Mesenchymal stem cell (in vitro differentiated cells and primary cell): ENCODE measurements at regions not wholly inside any gene's neighbourhood (a gene's known extent, or its start where the extent isn't known, plus 50 kb on each side); places are given as distances from the start of the nearest gene placed in this dataset.
"Not testable (repeated sequence)": the region's sequence is repeated elsewhere in the genome, so short reads cannot be mapped to it uniquely, and the experiment has no call there.

Source experiments
- DNase-seq: peaks from one replicate; pipeline ENCODE4 v3.0.0-alpha.2; 2013
- H2AFZ ChIP-seq: one replicate; pipeline ENCODE4 v1.6.1; 2013; ENCODE audit warnings: low read depth, mild to moderate bottlenecking, control low read depth, inconsistent platforms, low read length, moderate library complexity
- H2AK5ac ChIP-seq: 2 replicates; pipeline ENCODE4 v1.6.1; 2013; ENCODE audit warnings: low read length, moderate library complexity, mild to moderate bottlenecking, inconsistent platforms; ENCODE audit not compliant: severe bottlenecking
- H2BK120ac ChIP-seq: one replicate; pipeline ENCODE4 v1.6.1; 2013; ENCODE audit warnings: low read depth, mild to moderate bottlenecking, inconsistent platforms, low read length, moderate library complexity
- H2BK12ac ChIP-seq, 2 experiments: one replicate each; pipeline ENCODE4 v1.6.1; 2013; ENCODE audit warnings: inconsistent platforms in 2 of 2, low read length in 2 of 2, mild to moderate bottlenecking in 2 of 2, moderate library complexity in 2 of 2, control low read depth in 1 of 2
- H2BK15ac ChIP-seq: one replicate; pipeline ENCODE4 v1.6.1; 2013; ENCODE audit warnings: mild to moderate bottlenecking, low read depth, inconsistent platforms; ENCODE audit not compliant: poor library complexity, severe bottlenecking
- H2BK5ac ChIP-seq: 2 replicates; pipeline ENCODE4 v1.6.1; 2013; ENCODE audit warnings: low read depth, mild to moderate bottlenecking, low read length, control low read depth, inconsistent platforms; ENCODE audit not compliant: poor library complexity, severe bottlenecking
- H3K14ac ChIP-seq, 2 experiments: one replicate each; pipeline ENCODE4 v1.6.1; 2013; ENCODE audit warnings: inconsistent platforms in 2 of 2, low read length in 2 of 2, control low read depth in 1 of 2, mild to moderate bottlenecking in 1 of 2, moderate library complexity in 1 of 2
- H3K18ac ChIP-seq, 2 experiments: one replicate each; pipeline ENCODE4 v1.6.1; 2013; ENCODE audit warnings: inconsistent platforms in 2 of 2, low read length in 2 of 2, control low read depth in 1 of 2, low read depth in 1 of 2, mild to moderate bottlenecking in 1 of 2
- H3K23ac ChIP-seq, 2 experiments: one replicate each; pipeline ENCODE4 v1.6.1; 2013; ENCODE audit warnings: inconsistent platforms in 2 of 2, low read length in 2 of 2, mild to moderate bottlenecking in 2 of 2, moderate library complexity in 2 of 2, control low read depth in 1 of 2
- H3K27ac ChIP-seq: 2 replicates; pipeline ENCODE4 v1.5.1; 2013; ENCODE audit warnings: mild to moderate bottlenecking, moderate library complexity, low read length, control low read depth, inconsistent platforms; ENCODE audit not compliant: poor library complexity, severe bottlenecking
- H3K27me3 ChIP-seq, 2 experiments: 2 replicates each; pipeline versions ENCODE4 v1.6.1 to v1.7.0; 2013; ENCODE audit warnings: low read length in 2 of 2, mild to moderate bottlenecking in 2 of 2, moderate library complexity in 2 of 2, control low read depth in 1 of 2, inconsistent platforms in 1 of 2; ENCODE audit not compliant: control insufficient read depth in 1 of 2, insufficient read depth in 1 of 2
- H3K36me3 ChIP-seq, 2 experiments: 2 replicates each; pipeline versions ENCODE4 v1.6.1 to v1.7.0; 2013; ENCODE audit warnings: low read length in 2 of 2, control low read depth in 1 of 2, inconsistent platforms in 1 of 2, low read depth in 1 of 2, mild to moderate bottlenecking in 1 of 2; ENCODE audit not compliant: insufficient read depth in 2 of 2, control insufficient read depth in 1 of 2
- H3K4ac ChIP-seq, 2 experiments: one replicate each; pipeline ENCODE4 v1.6.1; 2013; ENCODE audit warnings: inconsistent platforms in 2 of 2, low read length in 2 of 2, mild to moderate bottlenecking in 2 of 2, moderate library complexity in 2 of 2, control low read depth in 1 of 2, low read depth in 1 of 2
- H3K4me1 ChIP-seq: 2 replicates; pipeline ENCODE4 v1.6.1; 2013; ENCODE audit warnings: low read depth, low read length, control low read depth; ENCODE audit not compliant: control insufficient read depth, insufficient read depth
- H3K4me2 ChIP-seq: 2 replicates; pipeline ENCODE4 v1.6.1; 2013; ENCODE audit warnings: low read length, mild to moderate bottlenecking, inconsistent platforms; ENCODE audit not compliant: poor library complexity, severe bottlenecking
- H3K4me3 ChIP-seq, 2 experiments: 2 replicates each; pipeline versions ENCODE4 v1.5.1 to v1.7.0; 2013; ENCODE audit warnings: low read length in 2 of 2, mild to moderate bottlenecking in 2 of 2, control low read depth in 1 of 2, low read depth in 1 of 2; ENCODE audit not compliant: insufficient read depth in 1 of 2
- H3K79me1 ChIP-seq: replicated peaks from 2 replicates; pipeline ENCODE4 v1.6.1; 2013; ENCODE audit warnings: mild to moderate bottlenecking, control low read depth, low read length, inconsistent platforms; ENCODE audit not compliant: poor library complexity, severe bottlenecking
- H3K9ac ChIP-seq: 2 replicates; pipeline ENCODE4 v1.7.0; 2013; ENCODE audit warnings: mild to moderate bottlenecking, low read length, moderate library complexity
- H3K9me3 ChIP-seq: 2 replicates; pipeline ENCODE4 v1.7.0; 2013; ENCODE audit warnings: mild to moderate bottlenecking, low read length; ENCODE audit not compliant: control insufficient read depth
- H4K8ac ChIP-seq: one replicate; pipeline ENCODE4 v1.6.1; 2013; ENCODE audit warnings: inconsistent platforms, mild to moderate bottlenecking, low read length, moderate library complexity
- H4K91ac ChIP-seq: one replicate; pipeline ENCODE4 v1.6.1; 2013; ENCODE audit warnings: mild to moderate bottlenecking, low read length, inconsistent platforms
- WGBS: methylation state at CpG from one replicate; pipeline ENCODE4 v1.1.7; 2013; ENCODE audit warnings: mixed read lengths; 5-methylcytosine and 5-hydroxymethylcytosine counted together

DNA sequence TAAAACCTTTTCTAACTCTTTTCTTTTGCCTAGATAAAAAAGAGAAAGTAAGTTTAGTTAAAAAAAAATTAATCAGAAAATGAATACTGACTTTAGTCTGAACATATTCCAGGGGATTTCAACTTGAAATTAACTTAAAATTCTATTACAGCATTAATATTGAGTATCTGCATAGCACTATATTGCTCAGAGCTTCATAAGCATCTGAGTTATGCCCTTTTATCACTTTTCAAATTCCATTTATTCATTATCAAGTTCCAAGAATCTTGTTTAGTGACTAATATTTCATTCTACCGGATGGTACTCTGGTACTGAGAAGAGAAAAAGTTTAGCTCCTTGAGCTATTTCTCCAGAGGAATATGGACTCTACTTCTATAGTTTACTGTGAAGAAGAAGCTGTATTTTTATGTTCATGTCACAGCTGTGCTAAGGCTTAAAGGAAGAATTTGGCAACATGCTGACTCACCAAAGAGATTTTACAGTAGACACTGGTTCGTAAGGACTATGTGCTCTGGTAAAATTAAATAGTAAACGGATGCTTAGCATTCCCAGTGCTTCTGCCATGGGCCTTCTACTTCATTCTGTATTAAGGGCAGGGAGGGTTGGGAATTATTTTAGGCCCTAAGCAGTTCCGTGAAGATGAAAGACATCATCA is 285.2 kb upstream of the SEMA6A start:
- peaks cover 0 to 6% of the 10 kb centered on the region in 2 experiments for H3K27me3 ChIP-seq
- no peak overlapping the region for H2BK15ac ChIP-seq
- H3K18ac ChIP-seq: no peak overlapping the region
- no peak overlapping the region for H3K9ac ChIP-seq
- no peaks in the 10 kb centered on the region for H3K36me3 ChIP-seq
- H2AK5ac ChIP-seq: no peak overlapping the region
- no peak overlapping the region for H2BK12ac ChIP-seq
- H3K79me1 ChIP-seq: no peaks in the 10 kb centered on the region
- no peak overlapping the region for H2BK5ac ChIP-seq
- H2BK120ac ChIP-seq: no peak overlapping the region
- H3K4me1 ChIP-seq: peaks cover 2% of the 10 kb centered on the region
- no peak overlapping the region for H3K4me2 ChIP-seq
- 52% methylated on average over 3 of the region's 4 CpGs for WGBS
- no peak overlapping the region for H3K14ac ChIP-seq
- no peak overlapping the region for H3K4me3 ChIP-seq
- H4K8ac ChIP-seq: no peak overlapping the region
- H3K23ac ChIP-seq: no peak overlapping the region
- no peaks in the 10 kb centered on the region for H3K9me3 ChIP-seq
- no peak overlapping the region for H2AFZ ChIP-seq
- no peak overlapping the region for H4K91ac ChIP-seq
- peak; percentile 77 for DNase-seq
- no peak overlapping the region for H3K27ac ChIP-seq
- H3K4ac ChIP-seq: no peak overlapping the region

DNA sequence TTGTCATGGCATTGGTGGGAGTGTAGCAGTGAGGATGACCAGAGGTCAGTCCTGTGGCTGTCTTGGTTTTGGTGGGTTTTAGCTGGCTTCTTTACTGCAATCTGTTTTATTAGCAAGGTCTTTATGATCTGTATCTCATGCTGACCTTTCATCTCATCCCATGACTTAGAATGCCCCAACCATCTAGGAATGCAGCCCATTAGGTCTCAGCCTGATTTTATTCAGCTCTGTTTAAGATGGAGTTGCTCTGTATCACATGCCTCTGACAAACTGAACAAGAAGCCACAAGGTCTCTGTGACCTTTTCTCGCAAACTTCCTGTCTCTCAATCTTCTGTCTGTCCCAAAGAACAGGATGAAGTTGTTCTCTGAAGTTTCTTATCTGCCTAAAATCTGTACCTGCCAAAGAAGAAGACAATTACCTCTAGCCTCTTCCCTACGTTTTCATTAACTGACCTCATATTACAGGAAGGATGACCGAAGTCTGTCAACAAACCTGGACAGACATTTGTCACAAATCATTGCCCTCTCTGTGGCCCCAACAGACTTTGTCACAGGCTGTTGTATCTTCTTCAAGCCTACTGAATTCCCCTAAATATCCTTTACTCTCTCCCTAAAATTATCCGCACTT is 284.2 kb upstream of the SEMA6A start:
- no peak overlapping the region for H2AFZ ChIP-seq
- H3K27me3 ChIP-seq: peaks cover 0 to 3% of the 10 kb centered on the region in 2 experiments

DNA sequence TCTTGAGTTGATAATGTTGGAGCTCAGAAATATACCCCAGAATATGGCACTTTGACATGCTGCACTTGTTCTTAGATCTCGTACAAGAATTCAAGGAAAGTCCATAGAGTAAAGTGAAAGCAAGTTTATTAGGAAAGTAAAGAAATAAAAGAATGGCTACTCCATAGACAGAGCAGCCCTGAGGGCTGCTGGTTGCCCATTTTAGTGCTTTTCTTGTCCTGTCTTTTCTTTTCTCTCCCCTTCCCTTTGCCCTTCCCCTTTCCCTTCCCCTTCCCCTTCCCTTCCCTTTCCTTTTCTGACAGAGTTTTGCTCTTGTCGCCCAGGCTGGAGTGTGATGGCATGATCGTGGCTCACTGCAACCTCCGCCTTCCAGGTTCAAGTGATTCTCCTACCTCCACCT is 283.4 kb upstream of the SEMA6A start:
- DNase-seq, H2BK15ac ChIP-seq: not testable (repeated sequence)
- peak overlapping the region; percentile 55 for H4K8ac ChIP-seq

More for the DNA sequence above, 284.2 kb upstream of the SEMA6A start:
- Histone ChIP-seq H3K4ac (no peak overlapping the region), H2BK5ac (no peak overlapping the region), H3K79me1 (no peaks in the 10 kb centered on the region), H3K18ac (no peak overlapping the region), H3K27ac (no peak overlapping the region), H2BK120ac (no peak overlapping the region), H3K14ac (no peak overlapping the region), H3K9ac (no peak overlapping the region), H4K91ac (no peak overlapping the region), H3K9me3 (no peaks in the 10 kb centered on the region), H3K36me3 (no peaks in the 10 kb centered on the region), H3K4me1 (peaks cover 2% of the 10 kb centered on the region), H2BK15ac (no peak overlapping the region), H3K4me2 (no peak overlapping the region), H3K23ac (no peak overlapping the region), H2AK5ac (no peak overlapping the region), H2BK12ac (no peak overlapping the region), H4K8ac (no peak overlapping the region), H3K4me3 (no peak overlapping the region)
- 61% methylated on average over 3 of the region's 4 CpGs for WGBS
- peak; percentile 8 for DNase-seq

DNA sequence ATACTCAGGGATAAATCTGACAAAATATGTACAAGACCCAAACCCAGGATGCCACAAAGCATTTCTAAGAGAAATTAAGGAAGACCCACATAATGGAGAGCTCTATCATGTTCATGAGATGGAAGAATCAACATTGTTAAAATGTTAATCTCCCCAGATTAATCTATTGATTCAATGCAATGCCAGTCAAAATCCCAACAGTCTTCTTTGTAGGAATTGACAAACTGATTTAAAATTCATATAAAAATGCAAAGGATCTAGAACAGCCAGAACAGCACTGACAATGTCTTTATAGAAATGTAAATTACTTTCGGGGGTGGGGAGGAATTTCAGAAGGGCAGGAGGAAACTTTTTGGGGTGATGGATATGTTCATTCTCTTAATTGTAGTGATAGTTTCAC is 281.6 kb upstream of the SEMA6A start:
- no peak overlapping the region for H3K4me3 ChIP-seq

More for the DNA sequence above, 283.4 kb upstream of the SEMA6A start:
- H3K27me3 ChIP-seq, H3K4me2 ChIP-seq, H3K14ac ChIP-seq, H3K23ac ChIP-seq, H2AFZ ChIP-seq, H2BK5ac ChIP-seq, H3K4me1 ChIP-seq, H3K4ac ChIP-seq, H3K4me3 ChIP-seq, H3K27ac ChIP-seq, H2AK5ac ChIP-seq, H2BK12ac ChIP-seq, H3K79me1 ChIP-seq, H4K91ac ChIP-seq, H3K36me3 ChIP-seq, H3K9me3 ChIP-seq, H3K9ac ChIP-seq, H2BK120ac ChIP-seq, H3K18ac ChIP-seq: not testable (repeated sequence)
- WGBS: 100% methylated on average over 2 of the region's 4 CpGs

More for the DNA sequence above, 281.6 kb upstream of the SEMA6A start:
- no peaks in the 10 kb centered on the region for H3K79me1 ChIP-seq
- no peak overlapping the region for H2BK5ac ChIP-seq
- peaks cover 0 to 3% of the 10 kb centered on the region in 2 experiments for H3K27me3 ChIP-seq
- H2AK5ac ChIP-seq: no peak overlapping the region
- H3K9ac ChIP-seq: no peak overlapping the region
- no peak overlapping the region for H2BK15ac ChIP-seq
- no peak overlapping the region for H4K91ac ChIP-seq
- DNase-seq: no peak
- H3K27ac ChIP-seq: no peak overlapping the region
- no peak overlapping the region for H2AFZ ChIP-seq
- no CpG with 5 or more reads among the region's 1 CpG for WGBS
- no peak overlapping the region for H3K23ac ChIP-seq
- H4K8ac ChIP-seq: no peak overlapping the region
- no peak overlapping the region for H2BK12ac ChIP-seq
- no peaks in the 10 kb centered on the region for H3K36me3 ChIP-seq
- no peak overlapping the region for H2BK120ac ChIP-seq
- H3K9me3 ChIP-seq: no peaks in the 10 kb centered on the region
- no peak overlapping the region for H3K4me2 ChIP-seq
- H3K4me1 ChIP-seq: peaks cover 2% of the 10 kb centered on the region
- no peak overlapping the region for H3K14ac ChIP-seq
- H3K4ac ChIP-seq: no peak overlapping the region
- no peak overlapping the region for H3K18ac ChIP-seq
